WTC11 (cell line): ENCODE measurements at regions not wholly inside any gene's neighbourhood (a gene's known extent, or its start where the extent isn't known, plus 50 kb on each side); places are given as distances from the start of the nearest gene placed in this dataset.

Experiments used
- CBFB ChIP-seq: sonication (generic); formaldehyde crosslinking; IDR thresholded peaks from 2 replicates; pipeline ENCODE4 v1.8.1; 2022; ENCODE audit warnings: mild to moderate bottlenecking, low read depth, missing genetic modification reagents
- CTCF ChIP-seq: fragments of 200-600 bp; IDR thresholded peaks from 2 replicates; pipeline ENCODE4 v1.8.0; 2022; ENCODE audit warnings: antibody characterized with exemption
- E2F1 ChIP-seq: sonication (generic); formaldehyde crosslinking; IDR thresholded peaks from 2 replicates; pipeline ENCODE4 v1.8.0; 2022; ENCODE audit warnings: mild to moderate bottlenecking, missing genetic modification reagents
- ESRRA ChIP-seq: sonication (generic); formaldehyde crosslinking; IDR thresholded peaks from 2 replicates; pipeline ENCODE4 v1.8.1; 2022; ENCODE audit warnings: mild to moderate bottlenecking, missing genetic modification reagents, borderline replicate concordance
- FOXK1 ChIP-seq: sonication (generic); formaldehyde crosslinking; IDR thresholded peaks from 2 replicates; pipeline ENCODE4 v1.8.0; 2022; ENCODE audit warnings: mild to moderate bottlenecking, moderate library complexity, missing genetic modification reagents
- KAT7 ChIP-seq: sonication (generic); formaldehyde crosslinking; IDR thresholded peaks from 2 replicates; pipeline ENCODE4 v1.8.1; 2023; ENCODE audit warnings: missing genetic modification reagents, mild to moderate bottlenecking, borderline replicate concordance
- MAX ChIP-seq: sonication (generic); formaldehyde crosslinking; IDR thresholded peaks from 2 replicates; pipeline ENCODE4 v1.8.0; 2022; ENCODE audit warnings: mild to moderate bottlenecking, missing genetic modification reagents
- MXD4 ChIP-seq: fragments of 250-450 bp; sonication (Bioruptor Pico); IDR thresholded peaks from 2 replicates; pipeline ENCODE4 v1.8.0; 2021; ENCODE audit warnings: mild to moderate bottlenecking, moderate library complexity, borderline replicate concordance
- NR2C2 ChIP-seq: sonication (generic); formaldehyde crosslinking; IDR thresholded peaks from 2 replicates; pipeline ENCODE4 v1.8.0; 2022; ENCODE audit warnings: mild to moderate bottlenecking, missing genetic modification reagents
- NR3C1 ChIP-seq: sonication (generic); formaldehyde crosslinking; conservative IDR thresholded peaks from 2 replicates; pipeline ENCODE4 v1.8.1; 2023; ENCODE audit warnings: low read depth, mild to moderate bottlenecking, missing genetic modification reagents
- ZNF138 ChIP-seq: sonication (generic); formaldehyde crosslinking; conservative IDR thresholded peaks from 2 replicates; pipeline ENCODE4 v1.8.1; 2022; ENCODE audit warnings: mild to moderate bottlenecking, moderate library complexity, missing genetic modification reagents
- ZNF263 ChIP-seq: sonication (generic); formaldehyde crosslinking; IDR thresholded peaks from 2 replicates; pipeline ENCODE4 v1.8.1; 2022; ENCODE audit warnings: low read depth, mild to moderate bottlenecking, moderate library complexity, missing genetic modification reagents

GRCh38 chr13:23952796-23953195, 55.5 kb upstream of the C1QTNF9B start:
- no peak for TF ChIP-seq ESRRA (CRISPR knock-in tag)
- no peak for TF ChIP-seq CBFB (CRISPR knock-in tag)
- TF ChIP-seq ZNF263 (CRISPR knock-in tag), result no peak
- no peak for TF ChIP-seq NR3C1 (CRISPR knock-in tag)
- TF ChIP-seq MAX (CRISPR knock-in tag), result no peak
- TF ChIP-seq MXD4 (CRISPR knock-in tag), result no peak
- TF ChIP-seq CTCF, result no peak
- no peak for TF ChIP-seq KAT7 (CRISPR knock-in tag)
- TF ChIP-seq NR2C2 (CRISPR knock-in tag), result no peak
- no peak for TF ChIP-seq E2F1 (CRISPR knock-in tag)
- no peak for TF ChIP-seq FOXK1 (CRISPR knock-in tag)
- no peak for TF ChIP-seq ZNF138 (CRISPR knock-in tag)
